Nephron progenitor cell (in vitro differentiated cells): ENCODE measurements at regions not wholly inside any gene's neighbourhood (a gene's known extent, or its start where the extent isn't known, plus 50 kb on each side); places are given as distances from the start of the nearest gene placed in this dataset.

Experiments used
- DNase-seq: peaks from one replicate; pipeline ENCODE4 v3.0.0; 2021
- H3K27ac Mint-ChIP-seq: 2 replicates; pipeline ENCODE4 v1.8.0; 2021; ENCODE audit warnings: mild to moderate bottlenecking, moderate library complexity, mixed read lengths
- H3K27me3 Mint-ChIP-seq: 2 replicates; pipeline ENCODE4 v1.8.0; 2021; ENCODE audit warnings: mild to moderate bottlenecking, low read depth, mixed read lengths; ENCODE audit not compliant: poor library complexity
- H3K36me3 Mint-ChIP-seq: 2 replicates; pipeline ENCODE4 v1.8.0; 2021; ENCODE audit warnings: low read depth, mixed read lengths
- H3K4me1 Mint-ChIP-seq: 2 replicates; pipeline ENCODE4 v1.8.0; 2021; ENCODE audit warnings: mixed read lengths
- H3K4me3 Mint-ChIP-seq: 2 replicates; pipeline ENCODE4 v1.8.0; 2021; ENCODE audit warnings: mild to moderate bottlenecking, moderate library complexity, mixed read lengths
- H3K9me3 Mint-ChIP-seq: 2 replicates; pipeline ENCODE4 v1.8.0; 2021; ENCODE audit warnings: mild to moderate bottlenecking, moderate library complexity, mixed read lengths
- TF ChIP-seq, protein P1 (sequence below): fragments of 200-600 bp; sonication (generic); IDR thresholded peaks from 2 replicates; pipeline ENCODE4 v1.5.0; 2021; ENCODE audit warnings: antibody characterized with exemption

DNA sequence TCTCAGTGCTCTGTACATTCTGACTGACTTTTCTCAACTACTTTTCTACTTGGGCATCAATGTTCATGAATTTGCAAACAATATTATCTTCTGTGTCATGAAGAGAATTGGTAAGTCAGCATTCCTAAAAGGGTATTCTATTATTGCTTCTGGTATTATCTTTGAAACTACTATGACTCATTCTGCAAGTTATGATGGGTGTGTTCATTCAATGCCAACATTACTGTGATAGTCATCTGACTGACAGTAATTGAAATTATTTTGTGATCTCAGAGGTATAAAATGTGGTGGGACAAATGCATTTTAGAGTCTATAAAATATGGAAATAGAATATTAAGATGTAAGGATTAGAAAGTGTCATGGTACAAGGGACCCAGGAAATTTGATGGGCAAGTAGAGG, 736.0 kb upstream of the CELF4 start:
- no peak for DNase-seq
- no peaks in the 10 kb centered on the region for H3K4me1 Mint-ChIP-seq
- no peak overlapping the region for H3K27ac Mint-ChIP-seq
- no peaks in the 10 kb centered on the region for H3K36me3 Mint-ChIP-seq
- peaks cover 4% of the 10 kb centered on the region for H3K27me3 Mint-ChIP-seq
- TF ChIP-seq, protein P1, sequence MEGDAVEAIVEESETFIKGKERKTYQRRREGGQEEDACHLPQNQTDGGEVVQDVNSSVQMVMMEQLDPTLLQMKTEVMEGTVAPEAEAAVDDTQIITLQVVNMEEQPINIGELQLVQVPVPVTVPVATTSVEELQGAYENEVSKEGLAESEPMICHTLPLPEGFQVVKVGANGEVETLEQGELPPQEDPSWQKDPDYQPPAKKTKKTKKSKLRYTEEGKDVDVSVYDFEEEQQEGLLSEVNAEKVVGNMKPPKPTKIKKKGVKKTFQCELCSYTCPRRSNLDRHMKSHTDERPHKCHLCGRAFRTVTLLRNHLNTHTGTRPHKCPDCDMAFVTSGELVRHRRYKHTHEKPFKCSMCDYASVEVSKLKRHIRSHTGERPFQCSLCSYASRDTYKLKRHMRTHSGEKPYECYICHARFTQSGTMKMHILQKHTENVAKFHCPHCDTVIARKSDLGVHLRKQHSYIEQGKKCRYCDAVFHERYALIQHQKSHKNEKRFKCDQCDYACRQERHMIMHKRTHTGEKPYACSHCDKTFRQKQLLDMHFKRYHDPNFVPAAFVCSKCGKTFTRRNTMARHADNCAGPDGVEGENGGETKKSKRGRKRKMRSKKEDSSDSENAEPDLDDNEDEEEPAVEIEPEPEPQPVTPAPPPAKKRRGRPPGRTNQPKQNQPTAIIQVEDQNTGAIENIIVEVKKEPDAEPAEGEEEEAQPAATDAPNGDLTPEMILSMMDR = no peak
- H3K4me3 Mint-ChIP-seq = no peak overlapping the region
- H3K9me3 Mint-ChIP-seq = peaks cover 4% of the 10 kb centered on the region

DNA sequence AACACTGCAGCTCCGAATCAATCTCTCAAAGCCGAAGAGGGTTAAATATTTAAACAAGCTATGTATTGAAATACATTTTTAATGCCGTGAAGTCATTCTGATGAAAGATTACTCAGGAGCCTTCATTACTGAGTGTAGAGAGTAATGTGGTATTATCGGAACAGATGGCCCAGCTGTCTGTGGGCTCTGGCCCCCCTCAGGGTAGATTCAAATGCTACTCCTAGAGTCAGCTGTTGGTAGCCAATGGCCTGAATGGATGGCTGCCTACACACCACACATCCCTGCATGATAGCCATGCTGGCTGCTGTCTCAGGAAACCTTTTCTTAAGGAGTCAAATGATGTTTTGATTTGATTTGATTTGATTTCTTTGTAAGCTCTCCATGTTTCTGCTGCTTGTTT, 732.3 kb upstream of the CELF4 start:
- Mint-ChIP-seq H3K36me3 (no peaks in the 10 kb centered on the region), H3K4me1 (no peaks in the 10 kb centered on the region), H3K9me3 (peaks cover 4% of the 10 kb centered on the region), H3K27ac (no peak overlapping the region), H3K4me3 (no peak overlapping the region), H3K27me3 (peaks cover 4% of the 10 kb centered on the region)
- DNase-seq = no peak
- TF ChIP-seq, protein P1 = no peak

DNA sequence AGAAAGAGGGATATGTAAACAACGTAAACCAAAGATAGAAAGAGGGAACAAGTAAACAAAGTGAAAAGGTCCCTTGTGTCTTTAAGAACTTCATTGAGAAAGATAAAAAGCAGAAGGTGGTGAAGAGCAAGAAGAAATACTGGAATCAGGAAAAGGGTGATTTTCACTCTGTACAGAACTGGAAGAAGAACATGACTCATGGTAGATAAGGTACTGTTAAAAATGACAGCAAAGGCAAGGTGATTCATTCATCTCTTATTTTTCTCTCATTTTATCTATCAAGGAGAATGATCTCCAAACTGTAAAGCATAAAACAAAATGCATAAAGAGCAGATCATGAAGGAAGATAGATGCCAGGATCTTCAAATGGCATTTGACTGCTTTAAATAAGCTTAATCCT, 724.6 kb upstream of the CELF4 start:
- TF ChIP-seq, protein P1 = no peak
- Mint-ChIP-seq H3K4me3 (no peak overlapping the region), H3K27me3 (peaks cover 4% of the 10 kb centered on the region)

DNA sequence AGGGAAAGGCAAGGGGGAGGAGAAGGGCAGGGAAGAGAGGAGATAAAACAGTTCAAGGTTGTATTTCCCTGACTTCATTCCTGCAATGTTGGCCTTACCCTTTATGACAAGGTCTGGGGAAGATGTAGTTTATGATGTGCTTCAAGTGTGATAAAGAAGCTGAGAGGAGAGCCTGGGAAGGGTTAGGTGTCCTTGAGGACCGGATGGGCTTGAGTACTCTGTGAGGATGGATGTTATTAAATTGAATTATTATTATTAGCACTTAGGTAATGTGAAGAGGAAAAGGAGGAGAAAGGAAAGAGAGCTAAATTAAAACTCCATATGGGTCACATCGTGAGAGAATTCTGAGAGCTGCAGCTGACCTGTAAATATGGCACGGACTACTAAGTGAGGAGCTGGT, 719.4 kb upstream of the CELF4 start:
- H3K4me3 Mint-ChIP-seq = no peak overlapping the region
- peaks cover 4% of the 10 kb centered on the region for H3K27me3 Mint-ChIP-seq
- DNase-seq = no peak
- no peak overlapping the region for H3K27ac Mint-ChIP-seq
- no peaks in the 10 kb centered on the region for H3K4me1 Mint-ChIP-seq
- no peaks in the 10 kb centered on the region for H3K9me3 Mint-ChIP-seq
- TF ChIP-seq, protein P1 = no peak
- H3K36me3 Mint-ChIP-seq = no peaks in the 10 kb centered on the region

More for the DNA sequence above, 724.6 kb upstream of the CELF4 start:
- Mint-ChIP-seq H3K9me3 (no peaks in the 10 kb centered on the region), H3K36me3 (no peaks in the 10 kb centered on the region), H3K27ac (no peak overlapping the region), H3K4me1 (no peaks in the 10 kb centered on the region)
- no peak for DNase-seq

DNA sequence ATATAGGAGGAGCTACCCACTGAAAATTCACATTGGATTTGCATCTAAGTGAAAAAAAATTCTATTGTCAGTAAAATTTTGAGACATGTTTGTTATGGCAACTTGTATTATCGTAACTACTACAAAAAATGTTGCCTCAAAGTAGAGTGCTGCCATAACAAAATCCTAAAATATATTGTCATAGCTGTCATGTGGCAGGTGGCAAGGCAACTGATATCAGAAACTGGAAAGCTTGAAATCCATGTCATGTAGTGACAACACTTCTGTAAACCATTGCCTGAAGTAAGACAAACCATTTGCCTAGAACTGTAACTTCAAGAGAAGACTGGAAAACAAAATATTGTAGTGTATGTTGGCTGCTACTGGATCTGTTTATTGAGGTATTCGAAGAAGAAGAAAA, 697.5 kb upstream of the CELF4 start:
- Mint-ChIP-seq H3K9me3 (peaks cover 8% of the 10 kb centered on the region), H3K4me1 (peaks cover 2% of the 10 kb centered on the region), H3K4me3 (no peak overlapping the region), H3K27me3 (no peaks in the 10 kb centered on the region), H3K27ac (no peak overlapping the region), H3K36me3 (no peaks in the 10 kb centered on the region)
- DNase-seq = no peak
- TF ChIP-seq, protein P1 = no peak

DNA sequence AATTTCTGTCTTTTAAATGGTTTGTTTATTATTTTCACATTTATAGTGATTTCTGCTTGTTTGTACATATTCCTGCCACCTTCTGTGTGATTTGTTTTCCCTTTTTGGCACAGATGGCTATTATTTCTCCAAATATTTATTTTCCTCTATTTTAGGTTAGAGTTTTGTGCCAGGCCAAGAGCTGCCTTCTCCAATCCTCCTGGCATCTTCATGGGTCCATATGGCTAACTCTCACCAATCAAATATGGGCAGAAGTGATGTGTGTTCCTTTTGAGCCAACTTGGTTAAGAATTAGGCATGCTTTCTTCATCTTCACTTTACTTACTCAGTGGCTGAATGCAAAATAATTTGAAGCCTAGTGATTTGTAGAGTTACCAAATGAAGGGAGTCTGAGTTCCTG, 697.1 kb upstream of the CELF4 start:
- no peak for DNase-seq
- Mint-ChIP-seq H3K4me1 (peaks cover 6% of the 10 kb centered on the region), H3K27me3 (no peaks in the 10 kb centered on the region), H3K4me3 (no peak overlapping the region), H3K9me3 (peaks cover 6% of the 10 kb centered on the region), H3K27ac (no peak overlapping the region), H3K36me3 (no peaks in the 10 kb centered on the region)
- TF ChIP-seq, protein P1 = no peak
